Stimulated activated CD4-positive, alpha-beta T cell treated with anti-CD3 and anti-CD28 coated beads, Interleukin-2, amount 100 ng/mL, for 24 hours (primary cell): ENCODE measurements at regions not wholly inside any gene's neighbourhood (a gene's known extent, or its start where the extent isn't known, plus 50 kb on each side); places are given as distances from the start of the nearest gene placed in this dataset.

ENCODE experiments used
- DNase-seq, 2 donors: peaks; one replicate each; pipeline ENCODE4 v3.0.0-alpha.2; 2020

- no peak for DNase-seq
Measured at GRCh38 chr5:89380635-89381034, 497.7 kb upstream of the MEF2C start.

DNA sequence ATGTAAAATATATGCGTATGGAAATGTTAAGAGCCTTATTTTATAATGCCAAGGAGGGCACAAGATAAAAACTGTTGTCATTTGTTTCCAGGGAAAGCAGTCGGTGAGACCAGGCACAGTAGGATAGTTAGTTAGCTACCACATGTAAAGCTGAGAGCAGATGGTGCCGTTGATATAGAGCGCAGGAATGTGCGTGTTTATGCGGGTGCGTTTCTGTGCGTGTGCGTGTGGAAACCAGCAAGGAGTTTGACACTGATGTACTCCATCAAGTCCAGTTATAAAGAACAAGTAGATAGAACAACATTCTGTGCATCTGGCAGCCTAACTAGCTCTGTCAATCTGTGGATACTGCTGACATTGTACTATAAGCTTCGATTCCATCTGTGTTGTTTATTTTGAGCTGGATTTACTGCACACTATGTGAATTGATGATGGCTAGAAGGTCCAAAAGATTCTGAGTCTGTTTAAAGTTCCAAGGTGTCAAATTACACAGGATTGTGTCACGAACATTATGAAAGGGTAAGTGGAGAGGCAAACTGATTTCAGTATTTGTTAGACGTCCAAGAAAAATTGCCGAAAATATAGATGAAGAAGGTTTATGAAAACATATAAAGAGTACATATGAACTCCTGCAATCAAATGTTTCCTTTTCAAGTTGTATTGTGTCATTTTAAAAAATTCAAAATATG lies 494.9 kb upstream of the MEF2C start:
- DNase-seq = no peak

DNA sequence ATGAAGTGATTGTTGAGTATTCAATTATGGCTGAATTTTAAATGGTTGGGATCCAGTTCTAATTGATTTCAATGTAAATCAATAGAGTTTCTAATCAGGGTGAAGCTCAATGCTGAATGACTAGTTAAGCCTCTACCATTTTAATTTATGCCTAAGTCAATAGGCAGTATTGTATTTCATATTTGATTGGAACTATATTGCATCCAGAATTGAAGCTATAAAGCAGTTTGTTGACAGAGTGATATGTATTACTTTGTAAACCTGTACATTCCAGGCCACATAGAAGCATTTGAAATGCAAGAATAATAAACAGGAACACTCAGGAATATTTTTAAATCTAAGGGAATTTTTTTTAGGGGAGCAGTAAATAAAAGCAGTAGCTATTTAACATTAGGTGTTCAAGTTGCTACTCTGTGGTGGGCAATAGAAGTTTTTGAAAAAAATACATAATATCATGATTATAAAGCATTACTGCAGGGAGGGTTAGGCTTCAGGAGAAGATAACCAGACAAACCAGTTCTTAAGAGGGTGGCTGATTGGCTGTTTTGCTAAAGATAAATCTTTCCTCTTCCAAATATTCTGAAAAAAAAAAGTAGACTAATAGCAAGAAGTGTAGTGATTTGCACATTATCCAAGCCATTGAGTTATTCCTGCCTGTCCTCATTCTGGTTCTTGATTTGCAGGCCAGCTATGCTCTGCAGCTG lies 492.0 kb upstream of the MEF2C start:
- DNase-seq = no peak

- no peak for DNase-seq
Measured at GRCh38 chr5:89374144-89374784, 491.3 kb upstream of the MEF2C start.

GRCh38 chr5:89372176-89372575 lies 489.2 kb upstream of the MEF2C start:
- no peak for DNase-seq

- DNase-seq = no peak
Measured at GRCh38 chr5:89371646-89372045, 488.7 kb upstream of the MEF2C start.

- no peak for DNase-seq
Measured at GRCh38 chr5:89359046-89359445, 476.1 kb upstream of the MEF2C start.

GRCh38 chr5:89353837-89354551 lies 471.0 kb upstream of the MEF2C start:
- DNase-seq = no peak

DNA sequence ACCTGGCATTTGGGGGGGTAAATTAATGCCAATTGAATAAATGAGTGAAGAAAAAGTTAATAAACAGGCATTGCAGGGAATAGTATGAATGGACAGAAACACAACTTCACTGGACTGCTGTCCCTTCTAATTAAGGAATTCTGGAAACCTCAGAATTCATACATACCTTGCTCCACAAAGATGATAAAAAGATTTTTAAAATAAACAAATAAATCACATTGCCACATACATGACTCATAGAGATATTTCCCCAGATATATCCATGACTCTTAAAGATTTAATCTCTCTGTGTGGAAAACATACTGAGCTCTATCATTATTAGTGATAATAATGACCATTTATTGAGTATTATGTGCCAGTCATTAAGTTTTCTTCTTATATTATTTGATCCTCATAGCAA lies 469.0 kb upstream of the MEF2C start:
- no peak for DNase-seq

- DNase-seq = no peak
Measured at GRCh38 chr5:89351222-89351621, 468.2 kb upstream of the MEF2C start.

GRCh38 chr5:89350684-89351083 lies 467.7 kb upstream of the MEF2C start:
- no peak for DNase-seq

GRCh38 chr5:89349246-89349980 lies 466.4 kb upstream of the MEF2C start:
- no peak for DNase-seq

GRCh38 chr5:89346573-89346972 lies 463.6 kb upstream of the MEF2C start:
- DNase-seq = no peak

GRCh38 chr5:89343666-89344065 lies 460.7 kb upstream of the MEF2C start:
- DNase-seq = no peak

DNA sequence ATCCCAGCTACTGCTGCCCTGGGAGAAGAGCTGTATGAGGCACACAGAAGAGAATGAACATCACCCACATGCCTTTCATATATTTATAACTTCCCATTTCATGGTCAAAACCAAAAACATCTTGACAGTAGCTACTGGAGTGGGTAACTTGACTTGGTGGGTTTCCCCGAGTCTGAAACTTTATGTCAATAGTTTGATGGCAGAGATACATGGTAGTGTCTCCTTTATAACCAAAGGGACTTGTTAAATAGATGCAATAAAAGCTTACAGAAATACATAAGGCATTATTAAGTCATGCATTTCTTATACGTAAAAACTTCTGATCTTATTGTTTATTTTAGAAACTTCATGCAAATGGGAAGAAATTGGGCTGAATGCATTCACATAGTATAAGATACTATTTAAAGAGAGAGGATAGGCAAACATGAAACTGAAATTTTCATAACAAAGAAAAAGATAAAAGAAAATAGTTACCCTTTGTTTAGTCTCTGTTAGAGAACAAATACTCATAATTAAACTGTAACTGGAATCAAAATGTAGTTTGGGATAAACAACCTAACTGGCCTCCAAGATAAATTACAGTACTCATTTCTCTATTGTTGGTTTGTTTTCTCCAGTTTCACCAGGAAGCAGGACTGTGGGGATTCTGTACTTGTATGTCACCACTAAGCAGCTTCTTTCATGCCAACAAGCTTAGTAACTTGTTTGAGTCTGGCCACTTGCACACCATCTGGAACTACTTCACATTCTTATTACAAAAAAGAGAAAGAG lies 459.3 kb upstream of the MEF2C start:
- DNase-seq = no peak

DNA sequence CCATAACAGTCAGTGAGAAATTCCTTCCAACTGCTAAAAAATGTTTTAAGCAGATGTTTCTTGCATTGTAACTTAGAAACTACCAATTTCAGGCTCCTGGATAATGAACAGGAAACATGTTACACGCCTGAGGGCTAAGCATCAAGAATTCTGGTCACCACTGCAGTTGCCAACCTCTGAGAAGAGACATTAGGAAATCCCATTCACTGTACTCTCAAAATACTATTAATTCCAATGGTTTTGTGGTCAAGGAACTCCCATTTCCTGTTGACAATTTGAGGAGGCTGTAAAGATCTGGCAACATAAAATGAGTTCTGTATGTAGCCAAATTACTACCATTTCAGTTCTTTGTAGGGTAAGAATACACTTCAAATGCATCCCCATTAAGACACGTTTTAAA lies 456.0 kb upstream of the MEF2C start:
- no peak for DNase-seq

DNA sequence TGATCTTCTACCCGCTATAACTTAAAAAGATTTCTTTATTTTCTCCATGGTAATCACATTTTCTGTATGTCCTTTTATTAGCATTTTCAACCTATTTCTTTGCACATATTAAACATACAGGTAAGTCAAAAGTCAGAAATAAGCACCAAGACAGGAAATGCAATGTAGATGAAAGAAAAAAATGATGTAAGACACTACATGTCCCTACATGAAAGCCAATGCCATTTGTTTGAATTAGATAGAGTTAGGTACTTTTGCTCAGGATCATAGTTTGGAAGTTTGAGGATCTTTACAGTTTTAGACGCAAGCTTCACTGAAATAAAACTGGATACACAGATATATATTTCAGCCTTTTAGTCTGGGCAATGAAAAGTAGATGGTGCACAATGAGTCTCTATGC lies 453.1 kb upstream of the MEF2C start:
- no peak for DNase-seq

GRCh38 chr5:89330140-89330539 lies 447.2 kb upstream of the MEF2C start:
- DNase-seq = no peak

DNA sequence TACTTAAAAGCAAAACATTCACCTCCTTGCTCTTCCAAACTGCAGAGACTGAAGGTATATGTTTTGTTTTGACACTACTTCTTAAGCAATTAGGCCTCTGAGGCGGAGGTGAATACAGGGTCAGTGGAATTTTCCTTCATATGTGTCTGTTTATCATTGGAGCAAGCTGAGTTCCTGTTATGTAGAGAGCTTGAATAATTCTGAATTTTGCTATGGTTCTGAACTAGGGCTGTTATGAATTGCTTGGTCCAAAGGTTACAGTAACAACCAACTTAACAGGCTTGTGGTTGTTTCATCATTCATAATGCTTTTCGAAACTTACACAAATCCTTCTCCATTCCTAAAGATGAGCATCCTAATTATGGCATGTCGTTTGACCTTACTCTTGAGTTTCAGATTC lies 444.6 kb upstream of the MEF2C start:
- DNase-seq = no peak

DNA sequence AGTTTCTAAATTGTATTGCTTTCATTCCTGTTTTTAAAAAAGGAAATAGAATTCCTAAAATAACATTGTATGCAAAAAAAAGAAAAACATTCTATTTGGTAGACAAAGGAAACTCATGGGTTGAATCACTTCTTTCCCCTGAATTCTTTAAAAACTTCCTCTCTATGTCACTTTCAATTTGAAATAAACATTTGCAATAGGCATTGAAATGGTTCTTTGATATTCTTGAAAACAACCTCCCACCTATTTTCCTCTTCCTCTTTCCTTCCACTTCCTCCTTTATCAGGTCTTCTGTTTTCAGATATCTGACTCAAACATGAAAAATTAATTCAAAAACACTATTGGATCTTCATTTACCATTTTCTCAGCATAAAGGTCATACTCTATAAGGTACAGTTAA lies 442.0 kb upstream of the MEF2C start:
- no peak for DNase-seq

- DNase-seq = no peak
Measured at GRCh38 chr5:89320421-89321277, 437.7 kb upstream of the MEF2C start.
